Transverse colon (tissue), 3 donors: ENCODE measurements at regions not wholly inside any gene's neighbourhood (a gene's known extent, or its start where the extent isn't known, plus 50 kb on each side); places are given as distances from the start of the nearest gene placed in this dataset.

ENCODE experiments used
- EP300 ChIP-seq: sonication (generic); formaldehyde crosslinking; IDR thresholded peaks from one replicate; pipeline ENCODE4 v1.6.1; 2017; ENCODE audit warnings: antibody characterized with exemption, low read depth
- TF ChIP-seq, protein P1 (sequence below), 5 experiments: fragments of 200-600 bp in 3 of 5; fragments of 450-650 bp in 2 of 5; sonication (generic) in 3 of 5; IDR thresholded peaks; 1 replicate in 2 of 5; 2 replicates in 3 of 5; pipeline ENCODE4 v1.5.1; 2016 to 2017; ENCODE audit warnings: antibody characterized with exemption in 5 of 5, inconsistent platforms in 3 of 5, mild to moderate bottlenecking in 2 of 5, moderate library complexity in 1 of 5

DNA sequence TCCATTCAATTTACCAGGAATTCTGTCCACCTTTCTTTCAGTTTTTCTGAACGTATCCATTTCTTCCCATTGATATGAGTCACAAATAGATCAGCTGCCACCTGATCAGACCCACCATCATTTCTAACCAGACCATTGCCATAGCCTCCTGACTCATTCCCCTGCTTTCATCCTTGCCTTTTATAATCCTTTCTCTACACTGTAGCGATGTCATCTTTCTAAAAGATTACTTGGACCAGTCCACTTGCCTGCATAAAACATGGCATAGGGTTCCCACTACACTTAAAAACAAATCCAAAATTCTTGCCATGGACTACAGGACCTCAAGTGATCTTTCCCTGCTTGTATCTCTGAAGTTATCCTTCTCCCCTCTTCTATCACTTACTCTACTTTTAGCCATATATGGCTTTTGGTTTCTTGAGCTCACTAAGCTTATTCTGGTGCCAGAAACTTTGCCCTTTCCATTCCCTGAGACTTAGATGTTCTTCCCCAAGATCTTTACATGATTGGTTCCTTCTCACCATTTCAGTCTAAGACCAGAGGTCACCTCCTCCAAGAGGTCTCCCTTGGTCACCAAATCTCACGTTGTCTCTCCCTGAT, 149.5 kb upstream of the KRR1 start:
- TF ChIP-seq, protein P1, sequence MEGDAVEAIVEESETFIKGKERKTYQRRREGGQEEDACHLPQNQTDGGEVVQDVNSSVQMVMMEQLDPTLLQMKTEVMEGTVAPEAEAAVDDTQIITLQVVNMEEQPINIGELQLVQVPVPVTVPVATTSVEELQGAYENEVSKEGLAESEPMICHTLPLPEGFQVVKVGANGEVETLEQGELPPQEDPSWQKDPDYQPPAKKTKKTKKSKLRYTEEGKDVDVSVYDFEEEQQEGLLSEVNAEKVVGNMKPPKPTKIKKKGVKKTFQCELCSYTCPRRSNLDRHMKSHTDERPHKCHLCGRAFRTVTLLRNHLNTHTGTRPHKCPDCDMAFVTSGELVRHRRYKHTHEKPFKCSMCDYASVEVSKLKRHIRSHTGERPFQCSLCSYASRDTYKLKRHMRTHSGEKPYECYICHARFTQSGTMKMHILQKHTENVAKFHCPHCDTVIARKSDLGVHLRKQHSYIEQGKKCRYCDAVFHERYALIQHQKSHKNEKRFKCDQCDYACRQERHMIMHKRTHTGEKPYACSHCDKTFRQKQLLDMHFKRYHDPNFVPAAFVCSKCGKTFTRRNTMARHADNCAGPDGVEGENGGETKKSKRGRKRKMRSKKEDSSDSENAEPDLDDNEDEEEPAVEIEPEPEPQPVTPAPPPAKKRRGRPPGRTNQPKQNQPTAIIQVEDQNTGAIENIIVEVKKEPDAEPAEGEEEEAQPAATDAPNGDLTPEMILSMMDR (IDR thresholded peaks at IDR 0.05): no peak
- no peak for TF ChIP-seq EP300
